HFFc6 (cell line): ENCODE measurements at regions not wholly inside any gene's neighbourhood (a gene's known extent, or its start where the extent isn't known, plus 50 kb on each side); places are given as distances from the start of the nearest gene placed in this dataset.
"Not testable (repeated sequence)": the region's sequence is repeated elsewhere in the genome, so short reads cannot be mapped to it uniquely, and the experiment has no call there.

Source experiments
- DNase-seq: peaks from one replicate; pipeline ENCODE4 v3.0.0-alpha.2; 2018
- H3K27ac Mint-ChIP-seq: 2 replicates; pipeline ENCODE4 v1.8.0; 2020; ENCODE audit warnings: mild to moderate bottlenecking, mixed read lengths
- H3K27me3 Mint-ChIP-seq: 2 replicates; pipeline ENCODE4 v1.8.0; 2021; ENCODE audit warnings: mild to moderate bottlenecking, moderate library complexity, mixed read lengths; ENCODE audit not compliant: insufficient read depth
- H3K36me3 Mint-ChIP-seq: 2 replicates; pipeline ENCODE4 v1.8.0; 2021; ENCODE audit warnings: low read depth, mixed read lengths
- H3K4me1 Mint-ChIP-seq: 2 replicates; pipeline ENCODE4 v1.8.0; 2020; ENCODE audit warnings: low read depth, mixed read lengths
- H3K4me3 Mint-ChIP-seq: 2 replicates; pipeline ENCODE4 v1.8.0; 2020; ENCODE audit warnings: mild to moderate bottlenecking, moderate library complexity, mixed read lengths
- H3K9me3 Mint-ChIP-seq: 2 replicates; pipeline ENCODE4 v1.8.0; 2020; ENCODE audit warnings: mild to moderate bottlenecking, mixed read lengths
- CTCF ChIP-seq: fragments of 200-600 bp; sonication (generic); IDR thresholded peaks from 2 replicates; pipeline ENCODE4 v1.5.0; 2021; ENCODE audit warnings: antibody characterized with exemption, mild to moderate bottlenecking

- H3K4me3 Mint-ChIP-seq = no peak overlapping the region
- no peaks in the 10 kb centered on the region for H3K36me3 Mint-ChIP-seq
- no peak for TF ChIP-seq CTCF
- no peaks in the 10 kb centered on the region for H3K27me3 Mint-ChIP-seq
- H3K27ac Mint-ChIP-seq = no peak overlapping the region
- H3K4me1 Mint-ChIP-seq = no peaks in the 10 kb centered on the region
- no peak for DNase-seq
- H3K9me3 Mint-ChIP-seq = no peaks in the 10 kb centered on the region; the same call in 1 of the 2 replicates
Observed at GRCh38 chrX:76509775-76510174, 82.3 kb downstream of the MAGEE1 start.

GRCh38 chrX:76517544-76517943 is 90.0 kb downstream of the MAGEE1 start:
- DNase-seq = no peak
- no peaks in the 10 kb centered on the region for H3K27me3 Mint-ChIP-seq
- H3K36me3 Mint-ChIP-seq = no peaks in the 10 kb centered on the region
- H3K9me3 Mint-ChIP-seq = peaks cover 7% of the 10 kb centered on the region; the same call in 1 of the 2 replicates
- H3K4me1 Mint-ChIP-seq = no peaks in the 10 kb centered on the region
- H3K27ac Mint-ChIP-seq = no peak overlapping the region
- no peak for TF ChIP-seq CTCF
- no peak overlapping the region for H3K4me3 Mint-ChIP-seq

- Mint-ChIP-seq H3K36me3 (no peaks in the 10 kb centered on the region), H3K4me3 (no peak overlapping the region), H3K4me1 (no peaks in the 10 kb centered on the region), H3K27ac (no peak overlapping the region), H3K9me3 (peaks cover 12% of the 10 kb centered on the region), H3K27me3 (no peaks in the 10 kb centered on the region)
- TF ChIP-seq CTCF = no peak
- DNase-seq = no peak
Observed at GRCh38 chrX:76520273-76521054, 93.0 kb downstream of the MAGEE1 start.

- not testable (repeated sequence) for H3K4me1 Mint-ChIP-seq, H3K27ac Mint-ChIP-seq, H3K9me3 Mint-ChIP-seq, DNase-seq, H3K27me3 Mint-ChIP-seq, H3K4me3 Mint-ChIP-seq, H3K36me3 Mint-ChIP-seq
Observed at GRCh38 chrX:76535675-76536074, 108.2 kb downstream of the MAGEE1 start.

- no peak for DNase-seq
- H3K36me3 Mint-ChIP-seq = no peaks in the 10 kb centered on the region
- H3K4me3 Mint-ChIP-seq = no peak overlapping the region
- H3K27ac Mint-ChIP-seq = no peak overlapping the region
- H3K4me1 Mint-ChIP-seq = no peaks in the 10 kb centered on the region
- no peaks in the 10 kb centered on the region for H3K27me3 Mint-ChIP-seq
- H3K9me3 Mint-ChIP-seq = peaks cover 4% of the 10 kb centered on the region; the same call in 1 of the 2 replicates
- no peak for TF ChIP-seq CTCF
Observed at GRCh38 chrX:76538860-76539259, 111.3 kb downstream of the MAGEE1 start.

GRCh38 chrX:76543381-76543780 is 115.9 kb downstream of the MAGEE1 start:
- H3K4me1 Mint-ChIP-seq, H3K27ac Mint-ChIP-seq, H3K9me3 Mint-ChIP-seq, H3K4me3 Mint-ChIP-seq, H3K36me3 Mint-ChIP-seq, H3K27me3 Mint-ChIP-seq, DNase-seq: not testable (repeated sequence)
